C4-2B (cell line): ENCODE measurements at regions not wholly inside any gene's neighbourhood (a gene's known extent, or its start where the extent isn't known, plus 50 kb on each side); places are given as distances from the start of the nearest gene placed in this dataset.

Source experiments
- ZFX ChIP-seq: fragments of 450-650 bp; IDR thresholded peaks from 2 replicates; pipeline ENCODE4 v1.6.1; 2017
- TF ChIP-seq, protein P1 (sequence below): fragments of 450-650 bp; conservative IDR thresholded peaks from 2 replicates; pipeline ENCODE4 v1.5.1; 2017; ENCODE audit warnings: mild to moderate bottlenecking

- TF ChIP-seq, protein P1, sequence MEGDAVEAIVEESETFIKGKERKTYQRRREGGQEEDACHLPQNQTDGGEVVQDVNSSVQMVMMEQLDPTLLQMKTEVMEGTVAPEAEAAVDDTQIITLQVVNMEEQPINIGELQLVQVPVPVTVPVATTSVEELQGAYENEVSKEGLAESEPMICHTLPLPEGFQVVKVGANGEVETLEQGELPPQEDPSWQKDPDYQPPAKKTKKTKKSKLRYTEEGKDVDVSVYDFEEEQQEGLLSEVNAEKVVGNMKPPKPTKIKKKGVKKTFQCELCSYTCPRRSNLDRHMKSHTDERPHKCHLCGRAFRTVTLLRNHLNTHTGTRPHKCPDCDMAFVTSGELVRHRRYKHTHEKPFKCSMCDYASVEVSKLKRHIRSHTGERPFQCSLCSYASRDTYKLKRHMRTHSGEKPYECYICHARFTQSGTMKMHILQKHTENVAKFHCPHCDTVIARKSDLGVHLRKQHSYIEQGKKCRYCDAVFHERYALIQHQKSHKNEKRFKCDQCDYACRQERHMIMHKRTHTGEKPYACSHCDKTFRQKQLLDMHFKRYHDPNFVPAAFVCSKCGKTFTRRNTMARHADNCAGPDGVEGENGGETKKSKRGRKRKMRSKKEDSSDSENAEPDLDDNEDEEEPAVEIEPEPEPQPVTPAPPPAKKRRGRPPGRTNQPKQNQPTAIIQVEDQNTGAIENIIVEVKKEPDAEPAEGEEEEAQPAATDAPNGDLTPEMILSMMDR: no peak
- no peak for TF ChIP-seq ZFX
Measured at GRCh38 chr16:87218281-87219055, 98.7 kb downstream of the C16orf95 start.
